ENCODE measurements at regions not wholly inside any gene's neighbourhood (a gene's known extent, or its start where the extent isn't known, plus 50 kb on each side); places are given as distances from the start of the nearest gene placed in this dataset.

- Histone ChIP-seq H3K36me3 (ENCODE audit: control insufficient read depth in 2 of 2, extremely low read depth in 1 of 2, insufficient read depth in 2 of 2, low read length in 2 of 2) (no peaks in the 10 kb centered on the region), H3K79me2 (ENCODE audit: control insufficient read depth, insufficient read depth, low read length) (no peaks in the 10 kb centered on the region), H3K9me3 (replicated peaks; ENCODE audit: control insufficient read depth, insufficient read depth, low read length) (no peaks in the 10 kb centered on the region), H3K4me3 (replicated peaks in 1 of 3; ENCODE audit: insufficient read depth in 1 of 3, low read depth in 1 of 3, low read length in 3 of 3) (no peak overlapping the region), H3K27me3 (ENCODE audit: control insufficient read depth in 2 of 2, insufficient read depth in 2 of 2, low read length in 2 of 2) (no peaks in the 10 kb centered on the region), H3K9me1 (replicated peaks; ENCODE audit: control insufficient read depth, extremely low read depth, insufficient read depth, low read length) (no peaks in the 10 kb centered on the region), H4K20me1 (replicated peaks; ENCODE audit: control insufficient read depth, extremely low read depth, insufficient read depth, low read length) (no peaks in the 10 kb centered on the region), H2AFZ (ENCODE audit: low read depth, low read length) (no peak overlapping the region), H3K9ac (replicated peaks; ENCODE audit: extremely low read depth, insufficient read depth, low read length) (no peak overlapping the region), H3K27ac (ENCODE audit: insufficient read depth, low read depth, low read length) (no peak overlapping the region), H3K4me1 (ENCODE audit: control insufficient read depth, extremely low read depth, insufficient read depth, low read length) (no peaks in the 10 kb centered on the region), H3K4me2 (ENCODE audit: insufficient read depth, low read length) (no peak overlapping the region)
- intact Hi-C loops (cut with micrococcal nuclease) (no loop called here), dilution Hi-C loops (cut with MboI; ENCODE audit: extremely low pct_ligation_motif_present, low sequenced_read_pairs) (no loop called here)
- DNase-seq (ENCODE audit: low read depth, low spot score) (no peak), FAIRE-seq (no peak)
- no TSS peak for BruUV-seq (replicated peaks)
- ChIA-PET CTCF (no interaction called here), POLR2A (no interaction called here)
- TF ChIP-seq MAX (IDR thresholded peaks at IDR 0.05; ENCODE audit: insufficient read depth, insufficient read length) (no peak), POLR2A (IDR thresholded peaks at IDR 0.05; ENCODE audit: low read depth, low read length) (no peak), MYC (IDR thresholded peaks at IDR 0.05; ENCODE audit: low read depth, low read length) (no peak), JUN (IDR thresholded peaks at IDR 0.05; ENCODE audit: borderline replicate concordance, insufficient read depth, insufficient read length, low read depth) (no peak), CTCF (IDR thresholded peaks at IDR 0.05; ENCODE audit: extremely low read depth in 1 of 2, insufficient read depth in 1 of 2, low read depth in 1 of 2, low read length in 2 of 2) (no peak), FOS (IDR thresholded peaks at IDR 0.05; ENCODE audit: borderline replicate concordance, insufficient read depth, low read length) (no peak), EZH2 (IDR thresholded peaks at IDR 0.05; ENCODE audit: borderline replicate concordance, low read depth, low read length, severe bottlenecking) (no peak), POLR2AphosphoS5 (IDR thresholded peaks at IDR 0.05; ENCODE audit: insufficient read depth, low read depth, low read length) (no peak), GATA2 (IDR thresholded peaks at IDR 0.05; ENCODE audit: insufficient read depth, insufficient read length, low read depth, low read length) (no peak)
Measured at GRCh38 chr5:155097995-155098394, 84.4 kb downstream of the KIF4B start.

Data from endothelial cell of umbilical vein (primary cell).